Liver (tissue), 8 donors: ENCODE measurements at regions not wholly inside any gene's neighbourhood (a gene's known extent, or its start where the extent isn't known, plus 50 kb on each side); places are given as distances from the start of the nearest gene placed in this dataset.

Source experiments
- DNase-seq: peaks from one replicate; pipeline ENCODE4 v3.0.0-alpha.2; 2017; ENCODE audit warnings: low spot score
- H3K27ac ChIP-seq, 2 donors: one replicate each; pipeline ENCODE4 v1.7.0; 2013; ENCODE audit warnings: inconsistent platforms in 2 of 2, low read length in 2 of 2, control low read depth in 1 of 2, low read depth in 1 of 2, mild to moderate bottlenecking in 1 of 2
- H3K27me3 ChIP-seq, 4 donors: one replicate each; pipeline versions ENCODE4 v1.6.1 to v1.7.0; 2013; ENCODE audit warnings: low read length in 3 of 4, inconsistent platforms in 1 of 4, mild to moderate bottlenecking in 1 of 4, moderate library complexity in 1 of 4; ENCODE audit not compliant: control insufficient read depth in 4 of 4, insufficient read depth in 4 of 4
- H3K36me3 ChIP-seq, 4 donors: one replicate each; pipeline versions ENCODE4 v1.6.1 to v1.7.0; 2013; ENCODE audit warnings: low read length in 3 of 4, mild to moderate bottlenecking in 3 of 4, low read depth in 1 of 4, moderate library complexity in 1 of 4; ENCODE audit not compliant: control insufficient read depth in 4 of 4, insufficient read depth in 3 of 4
- H3K4me1 ChIP-seq, 4 donors: one replicate each; pipeline versions ENCODE4 v1.6.1 to v1.7.0; 2013; ENCODE audit warnings: low read length in 3 of 4, mild to moderate bottlenecking in 3 of 4, moderate library complexity in 1 of 4; ENCODE audit not compliant: control insufficient read depth in 4 of 4, insufficient read depth in 4 of 4
- H3K4me3 ChIP-seq, 3 donors: one replicate each; pipeline versions ENCODE4 v1.6.1 to v1.7.0; 2013; ENCODE audit warnings: low read length in 3 of 3, control low read depth in 1 of 3, low read depth in 1 of 3, mild to moderate bottlenecking in 1 of 3
- H3K9ac ChIP-seq, 2 donors: one replicate each; pipeline ENCODE4 v1.7.0; 2013; ENCODE audit warnings: low read length in 2 of 2, mild to moderate bottlenecking in 2 of 2, moderate library complexity in 2 of 2, control low read depth in 1 of 2, low read depth in 1 of 2
- H3K9me3 ChIP-seq, 4 donors: one replicate each; pipeline versions ENCODE4 v1.6.1 to v1.7.0; 2013; ENCODE audit warnings: low read length in 3 of 4; ENCODE audit not compliant: control insufficient read depth in 4 of 4
- EGR1 ChIP-seq, 2 donors: IDR thresholded peaks; 2 replicates each; pipeline ENCODE4 v1.6.1; 2016 to 2018; ENCODE audit warnings: antibody characterized with exemption in 2 of 2, low read depth in 2 of 2
- FOXA1 ChIP-seq: IDR thresholded peaks from 2 replicates; pipeline ENCODE4 v1.6.1; 2016; ENCODE audit warnings: antibody characterized with exemption
- FOXA2 ChIP-seq: IDR thresholded peaks from 2 replicates; pipeline ENCODE4 v1.6.1; 2016; ENCODE audit warnings: antibody characterized with exemption
- GABPA ChIP-seq, 2 donors: IDR thresholded peaks in 1 of 2; conservative IDR thresholded peaks in 1 of 2; 2 replicates each; pipeline ENCODE4 v1.6.1; 2016; ENCODE audit warnings: antibody characterized with exemption in 2 of 2, mild to moderate bottlenecking in 1 of 2, moderate library complexity in 1 of 2
- HNF4A ChIP-seq, 2 donors: conservative IDR thresholded peaks; 2 replicates each; pipeline ENCODE4 v1.6.1; 2016; ENCODE audit warnings: antibody characterized with exemption in 2 of 2, mild to moderate bottlenecking in 2 of 2
- JUND ChIP-seq, 2 donors: IDR thresholded peaks; 2 replicates each; pipeline ENCODE4 v1.6.1; 2016; ENCODE audit warnings: antibody characterized with exemption in 2 of 2
- MAX ChIP-seq: IDR thresholded peaks from 2 replicates; pipeline ENCODE4 v1.6.1; 2016; ENCODE audit warnings: antibody characterized with exemption
- NR2F2 ChIP-seq: IDR thresholded peaks from 2 replicates; pipeline ENCODE4 v1.6.1; 2016; ENCODE audit warnings: antibody characterized with exemption
- RAD21 ChIP-seq, 2 donors: IDR thresholded peaks; 2 replicates each; pipeline ENCODE4 v1.6.1; 2016; ENCODE audit warnings: antibody characterized with exemption in 2 of 2, mild to moderate bottlenecking in 2 of 2
- RXRA ChIP-seq, 2 donors: IDR thresholded peaks; 2 replicates each; pipeline ENCODE4 v1.6.1; 2017 to 2018; ENCODE audit warnings: antibody characterized with exemption in 2 of 2, mild to moderate bottlenecking in 1 of 2
- SP1 ChIP-seq: IDR thresholded peaks from 2 replicates; pipeline ENCODE4 v1.6.1; 2018; ENCODE audit warnings: antibody characterized with exemption, mild to moderate bottlenecking
- TAF1 ChIP-seq: conservative IDR thresholded peaks from 2 replicates; pipeline ENCODE4 v1.6.1; 2016; ENCODE audit warnings: antibody characterized with exemption, mild to moderate bottlenecking
- YY1 ChIP-seq: IDR thresholded peaks from 2 replicates; pipeline ENCODE4 v1.6.1; 2016; ENCODE audit warnings: antibody characterized with exemption, mild to moderate bottlenecking
- WGBS: extraction: QIAGEN DNeasy Blood & Tissue Kit; methylation state at CpG from one replicate; pipeline ENCODE4 v1.1.7; 2013; 5-methylcytosine and 5-hydroxymethylcytosine counted together
- TF ChIP-seq, protein P1 (sequence below): IDR thresholded peaks from 2 replicates; pipeline ENCODE4 v1.6.1; 2016; ENCODE audit warnings: antibody characterized with exemption
- TF ChIP-seq, protein P2 (sequence below): fragments of 150-350 bp; IDR thresholded peaks from 2 replicates; pipeline ENCODE4 v1.5.1; 2017; ENCODE audit warnings: improper control_type of control experiment, low read depth, low read length; ENCODE audit not compliant: missing input control
- TF ChIP-seq, protein P3 (sequence below): IDR thresholded peaks from 2 replicates; pipeline ENCODE4 v1.6.1; 2016; ENCODE audit warnings: antibody characterized with exemption
- TF ChIP-seq, protein P4 (sequence below): IDR thresholded peaks from 2 replicates; pipeline ENCODE4 v1.6.1; 2016; ENCODE audit warnings: antibody characterized with exemption, mild to moderate bottlenecking
- donor health status: healthy.
- donor health status: healthy.
- donor health status: healthy.
- donor health status: healthy.
- donor health status: healthy.

DNA sequence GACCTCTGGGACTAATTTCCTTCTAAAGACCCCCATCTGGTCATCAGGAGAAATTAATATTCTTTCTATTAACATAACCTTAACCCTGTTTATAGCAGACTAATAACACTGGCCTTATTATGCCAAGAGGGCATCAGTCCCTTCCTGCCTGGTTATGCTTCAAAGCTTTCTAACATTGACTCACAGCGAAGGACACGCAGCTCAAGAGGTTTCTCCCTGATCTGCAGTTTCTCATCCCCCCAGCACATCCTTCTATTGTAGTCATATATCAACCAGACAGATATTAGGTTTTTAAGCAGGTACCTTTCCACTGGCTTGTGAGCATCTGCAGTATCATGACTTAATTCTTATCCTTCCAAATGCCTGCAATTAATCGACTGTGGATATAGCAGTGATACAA, 100.0 kb upstream of the CXCR4 start:
- H3K4me1 ChIP-seq, result no peaks in the 10 kb centered on the region
- H3K4me3 ChIP-seq, result no peak overlapping the region
- H3K36me3 ChIP-seq, result no peaks in the 10 kb centered on the region
- 63% methylated on average over 3 of the region's 3 CpGs for WGBS
- H3K9ac ChIP-seq, result no peak overlapping the region
- no peaks in the 10 kb centered on the region for H3K9me3 ChIP-seq
- DNase-seq, result no peak
- no peaks in the 10 kb centered on the region for H3K27me3 ChIP-seq
- no peak for TF ChIP-seq RAD21 (IDR thresholded peaks at IDR 0.05)
- no peak for TF ChIP-seq FOXA2
- no peak for TF ChIP-seq EGR1 (IDR thresholded peaks at IDR 0.05; ENCODE audit: low read depth in 2 of 2)
- no peak for TF ChIP-seq GABPA (IDR thresholded peaks at IDR 0.05 in 1 of 2, conservative IDR thresholded peaks at IDR 0.05 in 1 of 2)
- TF ChIP-seq, protein P1, sequence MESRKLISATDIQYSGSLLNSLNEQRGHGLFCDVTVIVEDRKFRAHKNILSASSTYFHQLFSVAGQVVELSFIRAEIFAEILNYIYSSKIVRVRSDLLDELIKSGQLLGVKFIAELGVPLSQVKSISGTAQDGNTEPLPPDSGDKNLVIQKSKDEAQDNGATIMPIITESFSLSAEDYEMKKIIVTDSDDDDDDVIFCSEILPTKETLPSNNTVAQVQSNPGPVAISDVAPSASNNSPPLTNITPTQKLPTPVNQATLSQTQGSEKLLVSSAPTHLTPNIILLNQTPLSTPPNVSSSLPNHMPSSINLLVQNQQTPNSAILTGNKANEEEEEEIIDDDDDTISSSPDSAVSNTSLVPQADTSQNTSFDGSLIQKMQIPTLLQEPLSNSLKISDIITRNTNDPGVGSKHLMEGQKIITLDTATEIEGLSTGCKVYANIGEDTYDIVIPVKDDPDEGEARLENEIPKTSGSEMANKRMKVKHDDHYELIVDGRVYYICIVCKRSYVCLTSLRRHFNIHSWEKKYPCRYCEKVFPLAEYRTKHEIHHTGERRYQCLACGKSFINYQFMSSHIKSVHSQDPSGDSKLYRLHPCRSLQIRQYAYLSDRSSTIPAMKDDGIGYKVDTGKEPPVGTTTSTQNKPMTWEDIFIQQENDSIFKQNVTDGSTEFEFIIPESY, result no peak
- no peak for TF ChIP-seq YY1
- no peak for TF ChIP-seq TAF1
- TF ChIP-seq, protein P2, sequence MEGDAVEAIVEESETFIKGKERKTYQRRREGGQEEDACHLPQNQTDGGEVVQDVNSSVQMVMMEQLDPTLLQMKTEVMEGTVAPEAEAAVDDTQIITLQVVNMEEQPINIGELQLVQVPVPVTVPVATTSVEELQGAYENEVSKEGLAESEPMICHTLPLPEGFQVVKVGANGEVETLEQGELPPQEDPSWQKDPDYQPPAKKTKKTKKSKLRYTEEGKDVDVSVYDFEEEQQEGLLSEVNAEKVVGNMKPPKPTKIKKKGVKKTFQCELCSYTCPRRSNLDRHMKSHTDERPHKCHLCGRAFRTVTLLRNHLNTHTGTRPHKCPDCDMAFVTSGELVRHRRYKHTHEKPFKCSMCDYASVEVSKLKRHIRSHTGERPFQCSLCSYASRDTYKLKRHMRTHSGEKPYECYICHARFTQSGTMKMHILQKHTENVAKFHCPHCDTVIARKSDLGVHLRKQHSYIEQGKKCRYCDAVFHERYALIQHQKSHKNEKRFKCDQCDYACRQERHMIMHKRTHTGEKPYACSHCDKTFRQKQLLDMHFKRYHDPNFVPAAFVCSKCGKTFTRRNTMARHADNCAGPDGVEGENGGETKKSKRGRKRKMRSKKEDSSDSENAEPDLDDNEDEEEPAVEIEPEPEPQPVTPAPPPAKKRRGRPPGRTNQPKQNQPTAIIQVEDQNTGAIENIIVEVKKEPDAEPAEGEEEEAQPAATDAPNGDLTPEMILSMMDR, result no peak
- TF ChIP-seq RXRA (IDR thresholded peaks at IDR 0.05), result no peak
- TF ChIP-seq NR2F2, result no peak
- no peak for TF ChIP-seq FOXA1
- no peak for TF ChIP-seq MAX
- TF ChIP-seq SP1, result no peak
- TF ChIP-seq, protein P3, sequence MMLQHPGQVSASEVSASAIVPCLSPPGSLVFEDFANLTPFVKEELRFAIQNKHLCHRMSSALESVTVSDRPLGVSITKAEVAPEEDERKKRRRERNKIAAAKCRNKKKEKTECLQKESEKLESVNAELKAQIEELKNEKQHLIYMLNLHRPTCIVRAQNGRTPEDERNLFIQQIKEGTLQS, result no peak
- no peak overlapping the region for H3K27ac ChIP-seq

DNA sequence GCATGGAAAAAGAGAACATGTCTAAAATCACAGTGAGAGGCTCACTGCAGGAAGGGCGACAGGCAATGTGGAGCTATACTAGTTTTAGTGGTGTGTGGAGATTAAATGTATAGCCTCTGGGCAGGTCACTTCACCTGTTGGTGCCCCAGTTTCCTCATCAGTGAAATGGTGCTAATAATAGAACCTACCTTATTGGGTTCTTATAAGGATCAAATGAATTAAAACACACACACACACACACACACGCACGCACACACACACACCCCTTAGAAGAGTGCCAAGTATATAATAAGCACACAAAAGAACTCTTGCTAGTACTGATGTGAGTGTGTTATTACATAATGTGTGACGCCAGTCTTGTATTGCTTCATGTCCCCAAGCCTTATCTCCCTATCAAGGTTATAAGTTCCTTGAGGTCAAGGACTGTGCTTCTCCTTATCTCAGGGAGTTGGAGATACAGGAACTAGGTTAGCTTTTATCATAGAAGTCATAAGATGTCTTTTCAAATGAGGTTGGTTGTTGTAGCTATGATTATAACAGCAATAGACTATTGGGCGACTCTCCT, 98.0 kb upstream of the CXCR4 start:
- WGBS, result 75% methylated on average over 5 of the region's 5 CpGs
- H3K4me1 ChIP-seq, result no peaks in the 10 kb centered on the region
- no peaks in the 10 kb centered on the region for H3K9me3 ChIP-seq
- no peaks in the 10 kb centered on the region for H3K36me3 ChIP-seq
- DNase-seq, result no peak
- H3K4me3 ChIP-seq, result no peak overlapping the region
- no peak overlapping the region for H3K9ac ChIP-seq
- H3K27me3 ChIP-seq, result no peaks in the 10 kb centered on the region
- H3K27ac ChIP-seq, result no peak overlapping the region
- TF ChIP-seq YY1 (no peak), RXRA (IDR thresholded peaks at IDR 0.05) (no peak), SP1 (no peak), RAD21 (IDR thresholded peaks at IDR 0.05) (no peak), HNF4A (conservative IDR thresholded peaks at IDR 0.05) (no peak), GABPA (IDR thresholded peaks at IDR 0.05 in 1 of 2, conservative IDR thresholded peaks at IDR 0.05 in 1 of 2) (no peak), TAF1 (no peak), JUND (IDR thresholded peaks at IDR 0.05) (no peak), FOXA1 (no peak), FOXA2 (no peak), MAX (no peak), NR2F2 (no peak), EGR1 (IDR thresholded peaks at IDR 0.05; ENCODE audit: low read depth in 2 of 2) (no peak)
- TF ChIP-seq, protein P1, result no peak
- TF ChIP-seq, protein P4, sequence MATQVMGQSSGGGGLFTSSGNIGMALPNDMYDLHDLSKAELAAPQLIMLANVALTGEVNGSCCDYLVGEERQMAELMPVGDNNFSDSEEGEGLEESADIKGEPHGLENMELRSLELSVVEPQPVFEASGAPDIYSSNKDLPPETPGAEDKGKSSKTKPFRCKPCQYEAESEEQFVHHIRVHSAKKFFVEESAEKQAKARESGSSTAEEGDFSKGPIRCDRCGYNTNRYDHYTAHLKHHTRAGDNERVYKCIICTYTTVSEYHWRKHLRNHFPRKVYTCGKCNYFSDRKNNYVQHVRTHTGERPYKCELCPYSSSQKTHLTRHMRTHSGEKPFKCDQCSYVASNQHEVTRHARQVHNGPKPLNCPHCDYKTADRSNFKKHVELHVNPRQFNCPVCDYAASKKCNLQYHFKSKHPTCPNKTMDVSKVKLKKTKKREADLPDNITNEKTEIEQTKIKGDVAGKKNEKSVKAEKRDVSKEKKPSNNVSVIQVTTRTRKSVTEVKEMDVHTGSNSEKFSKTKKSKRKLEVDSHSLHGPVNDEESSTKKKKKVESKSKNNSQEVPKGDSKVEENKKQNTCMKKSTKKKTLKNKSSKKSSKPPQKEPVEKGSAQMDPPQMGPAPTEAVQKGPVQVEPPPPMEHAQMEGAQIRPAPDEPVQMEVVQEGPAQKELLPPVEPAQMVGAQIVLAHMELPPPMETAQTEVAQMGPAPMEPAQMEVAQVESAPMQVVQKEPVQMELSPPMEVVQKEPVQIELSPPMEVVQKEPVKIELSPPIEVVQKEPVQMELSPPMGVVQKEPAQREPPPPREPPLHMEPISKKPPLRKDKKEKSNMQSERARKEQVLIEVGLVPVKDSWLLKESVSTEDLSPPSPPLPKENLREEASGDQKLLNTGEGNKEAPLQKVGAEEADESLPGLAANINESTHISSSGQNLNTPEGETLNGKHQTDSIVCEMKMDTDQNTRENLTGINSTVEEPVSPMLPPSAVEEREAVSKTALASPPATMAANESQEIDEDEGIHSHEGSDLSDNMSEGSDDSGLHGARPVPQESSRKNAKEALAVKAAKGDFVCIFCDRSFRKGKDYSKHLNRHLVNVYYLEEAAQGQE, result no peak
- TF ChIP-seq, protein P3, result no peak
- TF ChIP-seq, protein P2, result no peak
